LNCaP clone FGC (cell line): ENCODE measurements at regions not wholly inside any gene's neighbourhood (a gene's known extent, or its start where the extent isn't known, plus 50 kb on each side); places are given as distances from the start of the nearest gene placed in this dataset.

Source experiments
- DNase-seq: peaks from one replicate; pipeline ENCODE4 v3.0.0-alpha.2; 2011; ENCODE audit warnings: low read depth
- H3K4me3 ChIP-seq: 2 replicates; pipeline ENCODE4 v1.5.1; 2011; ENCODE audit warnings: mild to moderate bottlenecking, low read depth, low read length, control low read depth
- TF ChIP-seq, protein P1 (sequence below): IDR thresholded peaks from 2 replicates; pipeline ENCODE4 v1.5.1; 2012; ENCODE audit warnings: mild to moderate bottlenecking; ENCODE audit not compliant: control insufficient read depth, insufficient read depth; ENCODE audit errors: extremely low read depth

GRCh38 chr4:13940921-13941320, 313.4 kb upstream of the BOD1L1 start:
- H3K4me3 ChIP-seq: no peak overlapping the region
- no peak for DNase-seq
- TF ChIP-seq, protein P1, sequence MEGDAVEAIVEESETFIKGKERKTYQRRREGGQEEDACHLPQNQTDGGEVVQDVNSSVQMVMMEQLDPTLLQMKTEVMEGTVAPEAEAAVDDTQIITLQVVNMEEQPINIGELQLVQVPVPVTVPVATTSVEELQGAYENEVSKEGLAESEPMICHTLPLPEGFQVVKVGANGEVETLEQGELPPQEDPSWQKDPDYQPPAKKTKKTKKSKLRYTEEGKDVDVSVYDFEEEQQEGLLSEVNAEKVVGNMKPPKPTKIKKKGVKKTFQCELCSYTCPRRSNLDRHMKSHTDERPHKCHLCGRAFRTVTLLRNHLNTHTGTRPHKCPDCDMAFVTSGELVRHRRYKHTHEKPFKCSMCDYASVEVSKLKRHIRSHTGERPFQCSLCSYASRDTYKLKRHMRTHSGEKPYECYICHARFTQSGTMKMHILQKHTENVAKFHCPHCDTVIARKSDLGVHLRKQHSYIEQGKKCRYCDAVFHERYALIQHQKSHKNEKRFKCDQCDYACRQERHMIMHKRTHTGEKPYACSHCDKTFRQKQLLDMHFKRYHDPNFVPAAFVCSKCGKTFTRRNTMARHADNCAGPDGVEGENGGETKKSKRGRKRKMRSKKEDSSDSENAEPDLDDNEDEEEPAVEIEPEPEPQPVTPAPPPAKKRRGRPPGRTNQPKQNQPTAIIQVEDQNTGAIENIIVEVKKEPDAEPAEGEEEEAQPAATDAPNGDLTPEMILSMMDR: no peak

- no peak overlapping the region for H3K4me3 ChIP-seq
- TF ChIP-seq, protein P1: no peak
- DNase-seq: no peak
Observed at GRCh38 chr4:13942977-13943376, 315.5 kb upstream of the BOD1L1 start.

DNA sequence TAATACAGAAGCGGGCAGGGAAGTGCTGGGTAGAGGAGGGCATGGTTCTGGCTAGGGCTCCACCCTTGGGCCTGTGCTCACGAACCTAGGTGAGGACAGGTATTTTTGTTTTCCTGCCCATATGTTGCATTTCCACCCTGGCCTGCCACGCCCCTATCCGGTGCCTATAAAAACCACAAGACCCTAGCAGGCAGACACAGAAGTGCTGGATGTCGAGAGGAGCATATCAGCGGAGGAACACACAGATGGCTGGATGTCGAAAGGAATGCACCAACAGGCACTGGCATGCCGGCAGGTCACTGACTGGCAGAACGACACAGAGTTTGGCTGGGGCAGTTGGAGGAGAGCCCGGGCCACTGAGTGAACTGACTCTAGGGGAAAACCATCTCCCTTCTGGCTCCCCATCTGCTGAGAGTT, 316.6 kb upstream of the BOD1L1 start:
- no peak for DNase-seq
- no peak overlapping the region for H3K4me3 ChIP-seq
- TF ChIP-seq, protein P1: no peak

DNA sequence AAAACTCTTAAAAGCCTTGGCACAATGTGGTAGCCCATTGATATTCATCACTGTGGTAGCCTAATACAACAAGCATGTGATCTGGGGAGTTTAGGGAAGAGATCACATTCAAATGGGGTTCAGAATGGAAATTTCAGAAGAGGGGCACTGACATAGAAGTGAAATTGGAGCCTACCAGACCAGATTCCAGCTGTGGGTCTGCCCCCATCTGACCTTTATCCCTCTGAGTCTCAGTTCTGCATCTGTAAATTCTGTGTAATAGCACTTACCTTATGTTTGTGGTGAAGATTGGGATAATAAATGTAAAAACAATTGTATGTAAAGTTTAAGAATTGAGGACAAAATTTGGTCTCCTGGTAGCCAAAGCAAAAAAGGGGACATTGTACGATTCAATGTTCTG, 320.4 kb upstream of the BOD1L1 start:
- no peak for DNase-seq
- TF ChIP-seq, protein P1: no peak
- H3K4me3 ChIP-seq: no peak overlapping the region

DNA sequence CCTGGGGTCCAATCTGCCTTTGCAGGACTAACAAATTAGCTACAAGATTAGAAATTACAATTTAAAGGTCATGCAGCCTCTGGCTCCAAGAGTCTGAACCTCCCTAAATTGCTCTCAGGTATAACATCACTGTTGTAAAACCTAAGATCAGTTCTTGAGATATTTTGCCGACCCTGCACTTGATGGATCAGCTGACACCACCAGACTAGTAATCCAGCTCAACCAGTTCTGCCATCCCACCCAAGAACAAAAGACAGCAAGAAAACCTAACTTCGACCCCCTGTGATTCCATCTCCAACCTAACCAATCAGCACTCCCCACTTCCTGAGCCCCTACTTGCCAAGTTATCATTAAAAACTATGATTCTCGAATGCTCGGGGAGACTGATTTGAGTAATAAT, 323.0 kb upstream of the BOD1L1 start:
- TF ChIP-seq, protein P1: no peak
- H3K4me3 ChIP-seq: no peak overlapping the region
- DNase-seq: no peak

DNA sequence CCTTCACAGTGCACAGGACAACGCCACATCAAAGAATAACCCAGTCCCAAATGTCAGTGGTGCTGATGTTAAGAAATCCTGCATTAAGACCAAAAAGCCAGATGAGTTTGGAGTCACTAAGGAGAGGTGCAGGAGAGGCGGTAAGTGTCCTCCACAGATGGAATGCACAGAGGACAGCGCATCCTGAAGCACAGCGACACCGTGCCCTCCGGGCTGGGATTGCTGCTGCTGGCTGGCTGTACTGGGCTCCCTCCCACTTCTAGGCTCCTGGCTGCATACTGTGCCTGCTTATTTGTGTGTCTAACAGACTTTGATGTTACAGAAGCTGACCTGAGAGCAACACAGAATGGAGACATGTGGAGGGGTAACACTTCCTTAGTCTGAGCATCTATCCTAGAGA, 325.6 kb upstream of the BOD1L1 start:
- no peak overlapping the region for H3K4me3 ChIP-seq
- no peak for DNase-seq
- TF ChIP-seq, protein P1: peak; percentile 59

DNA sequence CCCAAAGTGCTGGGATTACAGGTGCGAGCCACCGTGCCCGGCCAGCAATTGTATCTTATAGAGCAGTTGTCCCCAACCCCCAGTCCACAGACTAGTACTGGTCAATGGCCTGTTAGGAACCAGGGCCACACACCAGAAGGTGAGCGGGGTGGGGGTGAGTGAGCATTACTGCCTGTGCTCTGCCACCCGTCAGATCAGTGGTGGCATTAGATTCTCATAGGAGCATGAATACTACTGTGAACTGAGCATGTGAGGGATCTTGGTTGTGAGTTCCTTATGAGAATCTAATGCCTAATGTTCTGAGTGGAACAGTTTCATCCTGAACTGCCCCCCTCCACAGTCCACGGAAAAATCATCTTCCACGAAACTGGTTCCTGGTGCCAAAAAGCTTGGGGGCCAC, 328.0 kb upstream of the BOD1L1 start:
- TF ChIP-seq, protein P1: no peak
- no peak for DNase-seq
- no peak overlapping the region for H3K4me3 ChIP-seq
